Effector CD4-positive, alpha-beta T cell (primary cell): ENCODE measurements at regions not wholly inside any gene's neighbourhood (a gene's known extent, or its start where the extent isn't known, plus 50 kb on each side); places are given as distances from the start of the nearest gene placed in this dataset.
"Not testable (repeated sequence)": the region's sequence is repeated elsewhere in the genome, so short reads cannot be mapped to it uniquely, and the experiment has no call there.

ENCODE experiments used
- DNase-seq: peaks from one replicate; pipeline ENCODE4 v3.0.0-alpha.2; 2020

DNA sequence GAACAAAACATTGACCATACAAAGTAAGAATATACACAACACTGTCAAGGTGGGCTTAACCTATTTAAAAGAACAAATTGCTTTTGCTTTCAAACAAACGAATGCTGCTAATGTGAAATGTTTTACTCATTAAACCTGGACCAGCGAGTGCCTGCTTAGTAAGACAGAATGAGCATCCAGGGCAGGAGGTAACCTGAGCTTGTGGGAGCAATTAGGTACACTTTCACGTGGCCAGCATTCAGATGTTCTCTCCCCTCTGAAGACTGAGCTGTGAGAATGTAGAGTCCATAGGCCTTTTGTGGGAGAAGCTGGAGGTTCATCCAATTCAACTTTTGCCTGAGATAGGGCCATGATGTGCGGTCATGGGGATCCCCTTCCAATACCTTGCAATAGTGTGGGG is 266.5 kb downstream of the TSN start:
- DNase-seq = no peak

DNA sequence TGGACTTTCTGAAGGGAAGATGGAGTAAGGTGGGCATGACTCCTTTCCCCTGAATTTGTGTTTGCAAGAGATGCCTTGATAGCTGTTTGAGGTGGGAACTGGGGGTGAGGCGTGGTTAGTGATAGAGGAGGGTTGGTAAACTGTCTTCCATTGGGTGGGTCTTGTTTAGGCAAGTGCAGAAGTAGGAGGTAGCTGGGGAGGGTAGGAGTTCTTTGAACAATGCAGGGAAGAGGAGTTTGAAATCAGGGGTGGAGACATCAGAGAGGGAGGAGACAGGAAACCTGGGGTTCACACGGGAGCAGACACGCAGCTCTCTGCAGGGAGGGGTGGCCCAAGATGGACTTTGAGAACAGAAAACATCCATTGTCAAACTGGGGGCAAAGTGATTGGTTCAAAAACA is 267.1 kb downstream of the TSN start:
- DNase-seq = no peak

- DNase-seq = no peak
Measured at GRCh38 chr2:122023059-122023864, 267.8 kb downstream of the TSN start.

- no peak for DNase-seq
Measured at GRCh38 chr2:122027510-122028217, 272.2 kb downstream of the TSN start.

DNA sequence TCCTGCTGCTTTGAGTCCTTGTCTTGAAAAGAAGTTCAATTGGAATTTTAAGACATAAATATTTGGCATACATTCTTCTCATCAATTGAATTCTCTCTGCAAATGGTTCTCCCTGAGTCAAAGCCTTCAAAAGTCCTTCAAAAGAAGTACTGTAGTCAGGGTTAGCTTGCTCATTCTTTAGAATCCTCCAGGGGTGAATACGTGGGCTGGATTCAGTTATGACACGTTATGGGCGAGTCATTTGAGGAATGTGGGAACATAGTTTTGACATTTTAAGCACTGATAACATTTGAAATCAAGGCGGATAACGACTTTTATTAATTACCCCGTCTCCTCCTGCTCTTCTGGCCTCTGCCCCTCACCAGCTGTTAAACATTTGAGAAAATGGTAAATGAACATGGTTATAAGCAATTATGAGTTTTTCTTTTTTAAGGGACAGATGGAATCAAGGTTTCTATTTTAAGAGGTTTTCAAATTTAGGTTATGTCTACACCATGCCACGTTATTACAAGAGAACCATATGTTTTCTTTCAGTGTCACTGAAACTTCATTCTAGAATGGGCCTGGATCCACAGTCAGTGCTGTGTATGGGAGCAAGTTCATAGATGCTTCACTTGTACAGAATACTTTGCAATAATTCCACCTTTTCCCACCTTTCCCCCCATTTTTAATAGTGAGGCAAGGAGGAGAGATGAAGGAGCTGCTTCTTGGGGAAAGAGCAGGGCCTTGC is 273.1 kb downstream of the TSN start:
- no peak for DNase-seq

DNA sequence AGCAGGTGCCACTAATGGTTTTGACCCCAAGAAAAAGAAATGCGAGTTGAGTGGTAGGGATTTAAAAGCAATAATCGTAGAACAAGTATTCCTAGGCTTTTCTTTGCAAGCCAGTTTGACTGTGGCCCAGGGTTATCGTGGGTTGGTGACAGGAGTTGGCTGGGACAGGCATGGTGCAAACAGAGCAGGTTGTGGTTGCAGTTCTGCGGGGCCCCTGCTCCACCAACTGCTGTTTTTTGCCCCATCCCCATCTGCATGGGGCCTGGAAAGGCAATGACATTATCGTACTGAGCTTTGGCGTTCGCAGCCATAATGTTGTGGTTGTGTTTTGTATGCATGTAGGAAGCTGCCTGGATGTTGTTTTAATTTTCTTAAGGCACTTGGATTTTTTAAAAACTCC is 274.0 kb downstream of the TSN start:
- DNase-seq = no peak

- no peak for DNase-seq
Measured at GRCh38 chr2:122029945-122030344, 274.5 kb downstream of the TSN start.

GRCh38 chr2:122031544-122032263 is 276.3 kb downstream of the TSN start:
- no peak for DNase-seq

DNA sequence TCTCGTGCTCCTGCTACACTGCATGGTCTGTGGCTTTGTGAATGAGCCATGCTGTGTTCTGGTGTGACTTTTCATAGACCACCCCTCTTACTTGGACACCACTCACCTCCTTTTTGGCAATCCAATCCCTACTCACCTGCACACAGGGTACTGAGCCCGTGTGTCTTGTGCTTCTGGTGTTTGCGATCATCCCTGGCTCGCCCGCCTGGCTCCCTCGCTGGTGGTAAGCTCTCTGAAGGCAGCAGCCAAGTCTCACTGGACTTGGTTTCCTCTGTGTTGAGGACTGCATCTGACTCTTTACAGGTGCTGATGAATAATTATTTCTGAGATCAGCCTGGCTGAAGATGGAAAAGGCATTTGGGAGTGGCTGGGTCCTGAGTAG is 276.8 kb downstream of the TSN start:
- DNase-seq = no peak

- DNase-seq = no peak
Measured at GRCh38 chr2:122033778-122034177, 278.3 kb downstream of the TSN start.

- DNase-seq = no peak
Measured at GRCh38 chr2:122034344-122034743, 278.9 kb downstream of the TSN start.

DNA sequence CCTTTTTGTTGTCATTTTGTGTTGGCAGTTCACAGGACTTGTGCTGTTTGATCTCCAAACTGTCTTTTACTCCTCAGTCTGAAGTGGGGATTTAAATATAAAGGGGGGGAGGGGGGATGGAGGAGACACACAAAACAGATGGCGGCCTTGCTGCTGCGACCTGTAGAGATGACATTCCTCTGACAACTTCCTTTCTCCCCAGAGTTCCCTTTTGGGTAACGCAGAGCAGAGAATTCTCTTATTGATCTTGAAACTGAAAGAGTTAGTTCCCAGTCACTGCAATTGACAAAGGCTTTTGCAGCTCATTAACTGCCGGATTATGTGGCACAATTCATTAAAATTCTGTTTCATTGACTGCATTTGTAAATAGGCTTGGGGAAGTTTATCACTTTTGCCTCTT is 279.3 kb downstream of the TSN start:
- DNase-seq = no peak

- DNase-seq = not testable (repeated sequence)
Measured at GRCh38 chr2:122038816-122039215, 283.4 kb downstream of the TSN start.

DNA sequence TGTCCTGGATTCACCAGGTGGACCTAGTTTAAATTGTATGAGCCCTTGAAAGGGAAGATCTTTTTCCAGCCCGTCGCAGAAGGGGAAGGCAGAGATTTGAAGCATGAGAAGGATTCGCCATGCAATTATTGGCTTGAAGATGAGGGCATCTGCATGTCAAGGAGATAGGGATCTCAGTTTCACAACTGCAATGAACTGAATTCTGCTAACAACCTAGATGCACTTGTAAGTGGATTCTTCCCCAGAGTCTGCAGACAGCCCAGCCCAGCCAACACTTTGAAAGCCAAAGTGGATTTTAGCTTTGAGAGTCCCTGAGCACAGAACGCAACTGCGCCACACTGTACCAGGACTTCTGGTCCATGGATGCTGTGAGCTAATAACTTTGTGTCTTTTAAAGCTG is 286.0 kb downstream of the TSN start:
- DNase-seq = no peak

DNA sequence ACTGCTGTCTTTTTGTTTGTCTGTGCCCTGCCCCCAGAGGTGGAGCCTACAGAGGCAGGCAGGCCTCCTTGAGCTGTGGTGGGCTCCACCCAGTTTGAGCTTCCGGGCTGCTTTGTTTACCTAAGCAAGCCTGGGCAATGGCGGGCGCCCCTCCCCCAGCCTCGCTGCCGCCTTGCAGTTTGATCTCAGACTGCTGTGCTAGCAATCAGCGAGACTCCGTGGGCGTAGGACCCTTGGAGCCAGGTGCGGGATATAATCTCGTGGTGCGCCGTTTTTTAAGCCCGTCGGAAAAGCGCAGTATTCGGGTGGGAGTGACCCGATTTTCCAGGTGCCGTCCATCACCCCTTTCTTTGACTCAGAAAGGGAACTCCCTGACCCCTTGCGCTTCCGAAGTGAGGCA is 296.2 kb downstream of the TSN start:
- not testable (repeated sequence) for DNase-seq

DNA sequence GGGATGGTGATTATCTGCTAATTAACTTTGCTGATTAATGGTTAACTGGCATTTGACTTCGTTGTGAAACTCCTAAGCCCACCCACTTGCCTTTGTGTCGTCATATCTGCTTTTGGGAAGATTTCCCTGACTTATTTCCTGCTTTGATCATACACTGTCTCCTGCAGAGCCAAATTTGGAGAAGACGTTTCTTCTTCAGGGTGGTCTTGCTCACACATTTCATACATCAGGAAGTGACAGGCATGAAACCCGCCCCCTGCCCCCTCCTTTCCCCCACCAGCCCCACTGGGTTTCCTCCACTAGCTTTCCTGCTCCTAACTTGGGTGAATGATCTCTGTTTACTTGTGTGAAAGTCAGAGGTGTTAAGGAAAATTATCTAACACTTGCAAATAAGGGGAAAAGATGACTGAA is 300.1 kb downstream of the TSN start:
- no peak for DNase-seq

GRCh38 chr2:122056853-122057252 is 301.4 kb downstream of the TSN start:
- no peak for DNase-seq

GRCh38 chr2:122061206-122061605 is 305.8 kb downstream of the TSN start:
- DNase-seq = no peak

DNA sequence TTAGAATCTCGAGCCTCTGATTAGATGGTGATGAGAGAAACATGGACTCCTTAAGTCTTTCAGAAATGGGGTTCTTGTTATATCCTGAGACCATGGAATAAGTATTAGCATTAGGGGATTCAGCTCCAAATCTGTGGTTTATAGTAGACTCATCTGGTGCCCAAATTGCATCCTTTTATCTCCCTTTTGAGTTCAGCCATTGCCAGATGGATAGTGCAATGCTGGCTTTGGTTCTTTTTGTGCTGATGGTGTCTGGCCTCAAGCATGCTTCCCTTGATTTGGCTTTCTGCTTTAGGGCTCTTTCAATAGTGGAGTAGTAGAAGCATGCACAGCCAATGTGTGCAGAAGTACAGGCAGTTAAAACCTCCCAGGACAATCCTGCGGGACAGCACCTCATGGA is 306.4 kb downstream of the TSN start:
- DNase-seq = no peak

DNA sequence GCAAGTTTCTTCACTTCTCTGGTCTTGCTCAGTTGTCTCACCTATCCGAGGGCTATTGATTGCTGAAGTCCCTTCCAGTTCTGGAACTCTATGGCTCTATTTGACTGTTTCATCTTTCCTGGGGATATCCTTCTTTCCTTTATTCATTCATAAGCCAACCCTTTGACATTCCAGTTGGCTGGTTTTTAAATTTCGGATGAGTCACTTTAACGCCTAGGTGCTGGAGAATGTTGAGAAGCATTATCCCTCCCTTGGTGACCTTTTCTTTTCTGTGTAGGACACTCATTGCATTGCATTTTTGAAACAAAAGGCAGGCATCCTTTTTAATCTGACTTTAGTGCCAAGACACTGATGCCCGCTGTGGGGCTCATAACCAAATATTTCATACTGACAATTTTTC is 307.1 kb downstream of the TSN start:
- DNase-seq = no peak

DNA sequence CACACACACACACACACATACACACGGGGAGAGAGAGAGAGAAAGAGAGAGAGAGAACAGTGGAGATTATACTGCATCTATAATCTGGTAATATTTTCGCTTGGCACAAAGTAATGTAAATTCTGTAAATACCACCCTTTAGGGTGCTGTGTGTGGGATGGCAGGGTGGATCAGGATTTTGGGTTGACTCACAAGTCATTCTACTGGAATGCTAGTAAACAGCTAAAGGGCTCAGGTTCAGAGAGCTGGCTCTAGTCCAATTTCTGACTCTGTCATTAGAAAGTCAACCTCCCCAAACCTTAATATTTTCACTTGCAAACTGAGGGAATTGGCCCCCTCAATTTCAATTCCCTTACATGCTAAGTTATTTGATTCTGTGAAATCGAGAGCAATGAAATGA is 308.3 kb downstream of the TSN start:
- DNase-seq = no peak

DNA sequence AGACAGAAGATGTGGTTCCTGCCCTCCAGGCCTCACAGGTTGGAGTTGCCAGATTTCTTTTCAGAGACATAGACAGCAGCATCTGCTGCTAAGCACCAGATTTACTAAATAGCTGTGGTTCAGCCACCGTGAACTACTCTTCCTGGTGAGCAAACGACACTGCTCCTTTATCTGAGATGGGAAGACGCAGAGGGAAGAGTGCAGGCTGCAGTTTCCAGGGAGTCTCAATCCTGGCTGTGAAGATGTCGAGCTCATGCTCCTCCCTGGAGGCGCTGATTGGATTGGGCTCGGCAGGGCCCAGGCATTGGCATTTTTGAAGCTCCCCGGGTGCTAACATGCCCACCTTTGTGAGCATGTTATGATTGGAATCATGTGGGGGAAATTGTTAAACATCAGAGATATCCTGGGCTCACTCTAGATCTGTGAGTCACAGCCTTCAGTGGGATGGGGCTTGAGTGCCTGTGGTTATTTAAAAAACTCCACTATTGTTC is 314.8 kb downstream of the TSN start:
- no peak for DNase-seq

DNA sequence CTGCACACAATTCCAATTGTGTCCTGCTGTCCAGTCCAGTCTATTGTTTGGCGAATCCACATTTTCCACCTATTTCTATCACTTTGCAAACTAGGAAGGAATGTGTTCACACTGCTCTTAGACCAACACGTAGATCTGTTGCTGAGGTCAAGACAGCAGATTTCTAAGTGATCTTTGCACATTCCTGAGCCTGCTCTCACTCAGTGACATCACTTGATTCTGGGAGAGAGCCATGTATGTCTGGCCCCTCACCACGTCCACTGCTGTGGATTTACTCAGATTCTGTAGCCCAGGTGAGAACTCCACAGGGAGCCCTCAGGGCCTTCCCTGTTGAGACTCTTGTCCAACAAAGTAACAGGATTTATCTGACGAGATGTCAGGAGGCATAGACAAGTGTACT is 317.2 kb downstream of the TSN start:
- no peak for DNase-seq
